OCI-LY7 (cell line): ENCODE measurements at regions not wholly inside any gene's neighbourhood (a gene's known extent, or its start where the extent isn't known, plus 50 kb on each side); places are given as distances from the start of the nearest gene placed in this dataset.

Experiments used
- CTCF ChIP-seq: fragments of 200-600 bp; sonication (generic); conservative IDR thresholded peaks from 2 replicates; pipeline ENCODE4 v1.5.1; 2014; ENCODE audit warnings: mild to moderate bottlenecking, antibody characterized with exemption, low read length, moderate library complexity, mixed read lengths
- EZH2phosphoT487 ChIP-seq: fragments of 200-600 bp; sonication (generic); IDR thresholded peaks from 2 replicates; pipeline ENCODE4 v1.6.1; 2018; ENCODE audit warnings: low read depth, borderline replicate concordance, mild to moderate bottlenecking, mixed run types, antibody characterized with exemption, low read length, moderate library complexity, mixed read lengths

- TF ChIP-seq CTCF: no peak
- TF ChIP-seq EZH2phosphoT487: no peak
These were observed 733.4 kb downstream of the TLE4 start for GRCh38 chr9:80305136-80305535.
